ENCODE measurements at regions not wholly inside any gene's neighbourhood (a gene's known extent, or its start where the extent isn't known, plus 50 kb on each side); places are given as distances from the start of the nearest gene placed in this dataset.

- no peak for ATAC-seq
- TF ChIP-seq POLR2AphosphoS5 (IDR thresholded peaks at IDR 0.05; ENCODE audit: low read depth, low read length), result no peak
- no peak for TF ChIP-seq TCF7L2 (IDR thresholded peaks at IDR 0.05; ENCODE audit: low read depth, low read length)
- no peak for TF ChIP-seq CTCF (IDR thresholded peaks at IDR 0.05)
- no peak for TF ChIP-seq REST (IDR thresholded peaks at IDR 0.05; ENCODE audit: insufficient read depth in 1 of 2, low read depth in 2 of 2, low read length in 1 of 2)
- TF ChIP-seq SIN3A (IDR thresholded peaks at IDR 0.05; ENCODE audit: borderline replicate concordance, insufficient read depth, low read depth, low read length), result no peak
- BruUV-seq (replicated peaks), result no TSS peak
- no peaks in the 10 kb centered on the region for H3K4me1 ChIP-seq (ENCODE audit: control insufficient read depth, insufficient read depth, low read length)
- H3K27me3 ChIP-seq (ENCODE audit: control insufficient read depth, insufficient read depth, low read length), result no peaks in the 10 kb centered on the region
- CTCF ChIA-PET, result no interaction called here
- DNase-seq (ENCODE audit: low read depth, low spot score), result no peak
- POLR2A ChIA-PET, result no interaction called here
- intact Hi-C loops (cut with micrococcal nuclease; ENCODE audit: unreplicated experiment), result no loop called here
- no peak overlapping the region for H3K4me3 ChIP-seq (ENCODE audit: low read depth in 2 of 2, low read length in 2 of 2)
- no peaks in the 10 kb centered on the region for H3K36me3 ChIP-seq (ENCODE audit: control insufficient read depth, insufficient read depth, low read length)
- H3K9me3 ChIP-seq (ENCODE audit: control insufficient read depth, insufficient read depth, low read depth, low read length), result no peaks in the 10 kb centered on the region
- in situ Hi-C loops (cut with HindIII; ENCODE audit: low pct_unique_long_range_greater_than_20kb, low sequenced_read_pairs), result no loop called here
- H3K27ac ChIP-seq (ENCODE audit: low read length), result no peak overlapping the region
These were observed 666.4 kb downstream of the OLFM4 start for GRCh38 chr13:53694814-53695532.

GRCh38 chr13:53703371-53704080, 674.9 kb downstream of the OLFM4 start:
- Histone ChIP-seq H3K27me3 (ENCODE audit: control insufficient read depth, insufficient read depth, low read length) (no peaks in the 10 kb centered on the region), H3K36me3 (ENCODE audit: control insufficient read depth, insufficient read depth, low read length) (no peaks in the 10 kb centered on the region), H3K27ac (ENCODE audit: low read length) (no peak overlapping the region), H3K4me3 (ENCODE audit: low read depth in 2 of 2, low read length in 2 of 2) (no peak overlapping the region), H3K9me3 (ENCODE audit: control insufficient read depth, insufficient read depth, low read depth, low read length) (no peaks in the 10 kb centered on the region), H3K4me1 (ENCODE audit: control insufficient read depth, insufficient read depth, low read length) (no peaks in the 10 kb centered on the region)
- no peak for ATAC-seq
- ChIA-PET POLR2A (no interaction called here), CTCF (no interaction called here)
- intact Hi-C loops (cut with micrococcal nuclease; ENCODE audit: unreplicated experiment) (no loop called here), in situ Hi-C loops (cut with HindIII; ENCODE audit: low pct_unique_long_range_greater_than_20kb, low sequenced_read_pairs) (no loop called here)
- no peak for DNase-seq (ENCODE audit: low read depth, low spot score)
- no TSS peak for BruUV-seq (replicated peaks)
- no peak for TF ChIP-seq TCF7L2 (IDR thresholded peaks at IDR 0.05; ENCODE audit: low read depth, low read length)
- TF ChIP-seq CTCF (IDR thresholded peaks at IDR 0.05), result no peak
- no peak for TF ChIP-seq POLR2AphosphoS5 (IDR thresholded peaks at IDR 0.05; ENCODE audit: low read depth, low read length)

Data from Panc1 (cell line).